Immature natural killer cell (primary cell): ENCODE measurements at regions not wholly inside any gene's neighbourhood (a gene's known extent, or its start where the extent isn't known, plus 50 kb on each side); places are given as distances from the start of the nearest gene placed in this dataset.

Experiments
- DNase-seq, 3 donors: peaks; one replicate each; pipeline ENCODE4 v3.0.0; 2022; ENCODE audit warnings: mixed read lengths in 1 of 3
- H3K27ac Mint-ChIP-seq, 6 donors: one replicate each; pipeline ENCODE4 v1.8.0; 2020; ENCODE audit warnings: mixed read lengths in 6 of 6, mild to moderate bottlenecking in 5 of 6, inconsistent platforms in 4 of 6, moderate library complexity in 3 of 6
- H3K27me3 Mint-ChIP-seq, 3 donors: one replicate each; pipeline ENCODE4 v1.8.0; 2020 to 2021; ENCODE audit warnings: low read depth in 3 of 3, mild to moderate bottlenecking in 3 of 3, mixed read lengths in 3 of 3, moderate library complexity in 3 of 3, inconsistent platforms in 1 of 3
- H3K36me3 Mint-ChIP-seq, 3 donors: one replicate each; pipeline ENCODE4 v1.8.0; 2020; ENCODE audit warnings: mixed read lengths in 3 of 3, inconsistent platforms in 2 of 3, mild to moderate bottlenecking in 2 of 3
- H3K4me1 Mint-ChIP-seq, 2 donors: one replicate each; pipeline ENCODE4 v1.8.0; 2020; ENCODE audit warnings: inconsistent platforms in 2 of 2, mild to moderate bottlenecking in 2 of 2, mixed read lengths in 2 of 2, moderate library complexity in 1 of 2
- H3K4me3 Mint-ChIP-seq, 5 donors: one replicate each; pipeline ENCODE4 v1.8.0; 2020; ENCODE audit warnings: mild to moderate bottlenecking in 5 of 5, mixed read lengths in 5 of 5, inconsistent platforms in 3 of 5, moderate library complexity in 3 of 5
- H3K9me3 Mint-ChIP-seq, 6 donors: one replicate each; pipeline ENCODE4 v1.8.0; 2020; ENCODE audit warnings: mild to moderate bottlenecking in 6 of 6, mixed read lengths in 6 of 6, inconsistent platforms in 4 of 6, moderate library complexity in 3 of 6

GRCh38 chr6:9675122-9675521 is 739.8 kb downstream of the TFAP2A start:
- Mint-ChIP-seq H3K27me3 (peaks cover 0 to 2% (median 0%) of the 10 kb centered on the region in 3 donors), H3K9me3 (peaks cover 10 to 33% (median 13%) of the 10 kb centered on the region in 6 donors), H3K4me1 (no peaks in the 10 kb centered on the region), H3K36me3 (no peaks in the 10 kb centered on the region), H3K27ac (no peak overlapping the region), H3K4me3 (no peak overlapping the region)
- no peak for DNase-seq

GRCh38 chr6:9659848-9660247 is 755.0 kb downstream of the TFAP2A start:
- no peak for DNase-seq
- no peak overlapping the region for H3K27ac Mint-ChIP-seq
- H3K4me3 Mint-ChIP-seq: no peak overlapping the region
- H3K36me3 Mint-ChIP-seq: no peaks in the 10 kb centered on the region
- no peaks in the 10 kb centered on the region for H3K4me1 Mint-ChIP-seq
- H3K9me3 Mint-ChIP-seq: peaks cover 7 to 38% (median 10%) of the 10 kb centered on the region in 6 donors
- peaks cover 0 to 6% (median 0%) of the 10 kb centered on the region in 3 donors for H3K27me3 Mint-ChIP-seq

DNA sequence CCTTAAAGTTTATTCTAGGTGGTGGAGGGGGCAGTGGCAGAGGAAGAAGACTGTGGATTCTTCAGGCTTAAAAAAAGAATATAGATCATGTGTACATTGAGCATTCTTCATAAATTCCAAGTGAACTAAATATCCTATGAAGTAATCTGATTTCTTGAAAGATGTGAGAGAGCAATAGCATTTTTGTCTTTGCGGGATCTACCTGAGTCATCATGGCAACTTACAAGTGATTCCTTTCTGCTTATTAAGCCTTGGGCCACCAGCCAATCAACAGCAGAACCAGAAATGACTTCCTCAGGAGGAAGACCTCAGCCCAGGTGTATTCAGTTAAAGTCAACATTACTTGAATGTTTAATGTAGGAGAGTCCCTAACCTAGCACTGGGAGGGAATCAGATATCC is 756.9 kb downstream of the TFAP2A start:
- no peak overlapping the region for H3K4me3 Mint-ChIP-seq
- H3K9me3 Mint-ChIP-seq: peaks cover 0 to 39% (median 15%) of the 10 kb centered on the region in 6 donors
- no peaks in the 10 kb centered on the region for H3K4me1 Mint-ChIP-seq
- no peak overlapping the region for H3K27ac Mint-ChIP-seq
- no peak for DNase-seq
- H3K27me3 Mint-ChIP-seq: peaks cover 0 to 3% (median 0%) of the 10 kb centered on the region in 3 donors
- H3K36me3 Mint-ChIP-seq: no peaks in the 10 kb centered on the region

DNA sequence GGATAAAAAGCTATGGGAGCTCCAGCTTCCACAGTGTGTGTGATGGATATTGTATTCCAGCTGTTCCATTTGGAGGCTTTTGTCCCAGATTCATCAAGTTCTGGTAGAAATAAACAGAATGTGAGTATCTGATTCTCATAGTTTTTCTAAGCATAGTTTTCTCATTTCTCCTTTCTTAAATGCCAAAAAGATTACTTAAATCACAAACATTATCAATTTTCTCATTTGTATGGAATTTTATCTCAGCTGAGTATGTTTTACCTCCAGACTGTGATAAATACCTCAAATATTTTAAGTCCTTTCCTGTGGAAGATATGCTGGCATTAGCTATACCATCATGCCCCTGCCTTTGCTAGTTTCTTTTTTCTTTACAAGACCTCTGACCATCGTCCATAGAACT is 767.3 kb downstream of the TFAP2A start:
- Mint-ChIP-seq H3K4me3 (no peak overlapping the region), H3K27ac (no peak overlapping the region), H3K9me3 (peaks cover 4 to 35% (median 11%) of the 10 kb centered on the region in 6 donors), H3K27me3 (no peaks in the 10 kb centered on the region), H3K4me1 (no peaks in the 10 kb centered on the region), H3K36me3 (no peaks in the 10 kb centered on the region)
- DNase-seq: no peak

DNA sequence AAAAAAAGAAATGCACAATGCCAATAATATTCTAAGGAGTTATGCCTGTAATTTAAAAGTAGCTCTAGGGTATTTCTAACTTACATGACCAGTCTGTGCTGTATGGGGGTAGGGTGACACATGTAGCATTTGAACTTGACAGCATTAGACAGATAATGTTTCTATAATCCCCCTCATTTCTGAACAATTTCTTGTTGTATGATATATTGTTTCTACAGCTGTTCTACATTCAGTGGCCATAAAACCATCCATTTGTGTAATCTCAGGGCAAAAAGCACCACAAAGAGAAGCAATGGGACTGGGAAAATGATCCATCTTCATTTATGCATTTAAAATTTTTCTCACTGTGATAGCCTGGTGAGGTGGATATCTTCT is 767.8 kb downstream of the TFAP2A start:
- Mint-ChIP-seq H3K4me1 (no peaks in the 10 kb centered on the region), H3K27ac (no peak overlapping the region), H3K36me3 (no peaks in the 10 kb centered on the region), H3K27me3 (no peaks in the 10 kb centered on the region), H3K4me3 (no peak overlapping the region), H3K9me3 (peaks cover 4 to 40% (median 12%) of the 10 kb centered on the region in 6 donors)
- no peak for DNase-seq

GRCh38 chr6:9646342-9647070 is 768.4 kb downstream of the TFAP2A start:
- Mint-ChIP-seq H3K27me3 (no peaks in the 10 kb centered on the region), H3K36me3 (no peaks in the 10 kb centered on the region), H3K27ac (no peak overlapping the region), H3K4me3 (no peak overlapping the region), H3K4me1 (no peaks in the 10 kb centered on the region), H3K9me3 (peaks cover 4 to 40% (median 13%) of the 10 kb centered on the region in 6 donors)
- DNase-seq: no peak

GRCh38 chr6:9638861-9639260 is 776.0 kb downstream of the TFAP2A start:
- H3K4me3 Mint-ChIP-seq: no peak overlapping the region
- H3K27ac Mint-ChIP-seq: no peak overlapping the region
- H3K4me1 Mint-ChIP-seq: no peaks in the 10 kb centered on the region
- peaks cover 0 to 41% (median 11%) of the 10 kb centered on the region in 6 donors for H3K9me3 Mint-ChIP-seq
- no peak for DNase-seq
- H3K36me3 Mint-ChIP-seq: no peaks in the 10 kb centered on the region
- H3K27me3 Mint-ChIP-seq: no peaks in the 10 kb centered on the region

- DNase-seq: no peak
- peaks cover 0 to 46% (median 11%) of the 10 kb centered on the region in 6 donors for H3K9me3 Mint-ChIP-seq
- H3K27me3 Mint-ChIP-seq: no peaks in the 10 kb centered on the region
- no peak overlapping the region for H3K4me3 Mint-ChIP-seq
- no peak overlapping the region for H3K27ac Mint-ChIP-seq
- no peaks in the 10 kb centered on the region for H3K36me3 Mint-ChIP-seq
- H3K4me1 Mint-ChIP-seq: no peaks in the 10 kb centered on the region
These were observed 780.1 kb downstream of the TFAP2A start for GRCh38 chr6:9634776-9635175.

- DNase-seq: no peak
- no peak overlapping the region for H3K4me3 Mint-ChIP-seq
- no peak overlapping the region for H3K27ac Mint-ChIP-seq
These were observed 782.8 kb downstream of the TFAP2A start for GRCh38 chr6:9632026-9632425.

DNA sequence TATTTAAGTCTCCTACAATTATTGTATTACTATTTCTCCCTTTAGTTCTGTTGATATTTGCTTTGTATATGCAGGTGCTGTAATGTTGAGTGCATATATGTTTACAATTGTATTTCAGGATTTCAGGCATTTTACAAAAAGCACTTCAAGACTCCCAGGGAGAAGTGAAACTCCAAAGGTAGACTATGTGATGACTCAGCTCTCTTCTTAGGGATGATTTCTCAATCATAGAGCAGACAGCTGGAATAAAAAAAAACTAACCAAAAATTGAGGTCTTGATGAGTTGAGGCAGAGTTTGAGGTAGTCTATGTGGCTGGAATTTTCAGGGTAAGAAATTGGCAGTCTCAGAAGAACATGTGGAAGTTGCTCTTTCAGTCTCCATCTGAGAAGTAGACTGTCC is 786.1 kb downstream of the TFAP2A start:
- DNase-seq: no peak
- no peaks in the 10 kb centered on the region for H3K36me3 Mint-ChIP-seq
- peaks cover 0 to 4% (median 0%) of the 10 kb centered on the region in 3 donors for H3K27me3 Mint-ChIP-seq
- H3K27ac Mint-ChIP-seq: no peak overlapping the region
- no peaks in the 10 kb centered on the region for H3K4me1 Mint-ChIP-seq
- H3K9me3 Mint-ChIP-seq: peaks cover 3 to 54% (median 17%) of the 10 kb centered on the region in 6 donors
- H3K4me3 Mint-ChIP-seq: no peak overlapping the region

More at GRCh38 chr6:9632026-9632425, 782.8 kb downstream of the TFAP2A start:
- H3K4me1 Mint-ChIP-seq: no peaks in the 10 kb centered on the region
- H3K9me3 Mint-ChIP-seq: peaks cover 3 to 48% (median 14%) of the 10 kb centered on the region in 6 donors
- H3K27me3 Mint-ChIP-seq: no peaks in the 10 kb centered on the region
- no peaks in the 10 kb centered on the region for H3K36me3 Mint-ChIP-seq

GRCh38 chr6:9627916-9628315 is 787.0 kb downstream of the TFAP2A start:
- Mint-ChIP-seq H3K4me1 (no peaks in the 10 kb centered on the region), H3K4me3 (no peak overlapping the region), H3K27me3 (peaks cover 0 to 4% (median 0%) of the 10 kb centered on the region in 3 donors), H3K9me3 (peaks cover 5 to 54% (median 17%) of the 10 kb centered on the region in 6 donors), H3K36me3 (no peaks in the 10 kb centered on the region), H3K27ac (no peak overlapping the region)
- no peak for DNase-seq

DNA sequence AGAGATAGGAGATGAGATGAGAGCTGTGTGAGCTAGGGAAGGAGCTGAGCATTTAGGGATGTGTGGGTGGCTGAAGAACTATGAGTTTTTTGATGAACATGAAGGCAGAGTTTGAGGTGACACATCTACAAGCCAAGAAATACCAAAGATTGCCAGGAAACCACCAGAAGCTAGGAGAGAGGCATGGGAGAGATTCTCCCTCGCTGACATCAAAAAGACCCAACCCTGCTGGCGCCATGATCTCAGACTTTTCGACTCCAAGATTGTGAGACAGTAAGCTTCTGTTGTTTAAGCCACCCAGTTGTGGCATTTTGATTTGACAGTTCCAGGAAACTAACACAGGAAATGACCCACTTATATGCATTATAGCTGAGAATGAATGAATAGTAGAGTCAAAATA is 790.9 kb downstream of the TFAP2A start:
- no peak for DNase-seq
- Mint-ChIP-seq H3K27ac (no peak overlapping the region), H3K9me3 (peaks cover 9 to 44% (median 13%) of the 10 kb centered on the region in 6 donors), H3K4me3 (no peak overlapping the region), H3K4me1 (no peaks in the 10 kb centered on the region), H3K27me3 (peaks cover 0 to 6% (median 0%) of the 10 kb centered on the region in 3 donors), H3K36me3 (no peaks in the 10 kb centered on the region)

- H3K9me3 Mint-ChIP-seq: peaks cover 7 to 40% (median 12%) of the 10 kb centered on the region in 6 donors
- no peak overlapping the region for H3K27ac Mint-ChIP-seq
- peaks cover 0 to 6% (median 0%) of the 10 kb centered on the region in 3 donors for H3K27me3 Mint-ChIP-seq
- DNase-seq: no peak
- no peak overlapping the region for H3K4me3 Mint-ChIP-seq
- H3K36me3 Mint-ChIP-seq: no peaks in the 10 kb centered on the region
- no peaks in the 10 kb centered on the region for H3K4me1 Mint-ChIP-seq
These were observed 791.5 kb downstream of the TFAP2A start for GRCh38 chr6:9623228-9623832.

- DNase-seq: no peak
- peaks cover 7 to 26% (median 11%) of the 10 kb centered on the region in 6 donors for H3K9me3 Mint-ChIP-seq
- peaks cover 0 to 6% (median 0%) of the 10 kb centered on the region in 3 donors for H3K27me3 Mint-ChIP-seq
- H3K27ac Mint-ChIP-seq: no peak overlapping the region
- H3K4me3 Mint-ChIP-seq: no peak overlapping the region
- H3K36me3 Mint-ChIP-seq: no peaks in the 10 kb centered on the region
- H3K4me1 Mint-ChIP-seq: no peaks in the 10 kb centered on the region
These were observed 793.6 kb downstream of the TFAP2A start for GRCh38 chr6:9621276-9621675.
